ENCODE measurements at regions not wholly inside any gene's neighbourhood (a gene's known extent, or its start where the extent isn't known, plus 50 kb on each side); places are given as distances from the start of the nearest gene placed in this dataset.

DNA sequence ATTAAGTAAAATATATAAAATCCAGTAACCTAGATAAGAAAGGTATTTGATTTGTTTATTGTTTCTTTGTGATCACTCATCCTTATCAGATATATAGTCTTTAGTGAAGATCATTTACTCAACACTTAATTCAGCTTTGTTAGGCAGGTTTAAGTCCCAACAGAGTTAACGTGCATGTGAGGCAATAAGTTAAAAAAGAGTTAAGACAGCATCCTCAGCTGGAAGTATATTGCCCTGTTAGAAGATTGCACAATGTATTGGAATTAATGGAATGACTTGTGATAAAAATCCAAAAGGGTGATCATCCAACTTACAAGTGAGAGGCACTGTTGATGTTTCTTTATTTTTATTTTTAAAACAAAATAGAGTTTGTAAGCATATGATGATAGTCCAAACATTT, 1162.1 kb downstream of the RAPGEF2 start:
- TF ChIP-seq, protein P1, sequence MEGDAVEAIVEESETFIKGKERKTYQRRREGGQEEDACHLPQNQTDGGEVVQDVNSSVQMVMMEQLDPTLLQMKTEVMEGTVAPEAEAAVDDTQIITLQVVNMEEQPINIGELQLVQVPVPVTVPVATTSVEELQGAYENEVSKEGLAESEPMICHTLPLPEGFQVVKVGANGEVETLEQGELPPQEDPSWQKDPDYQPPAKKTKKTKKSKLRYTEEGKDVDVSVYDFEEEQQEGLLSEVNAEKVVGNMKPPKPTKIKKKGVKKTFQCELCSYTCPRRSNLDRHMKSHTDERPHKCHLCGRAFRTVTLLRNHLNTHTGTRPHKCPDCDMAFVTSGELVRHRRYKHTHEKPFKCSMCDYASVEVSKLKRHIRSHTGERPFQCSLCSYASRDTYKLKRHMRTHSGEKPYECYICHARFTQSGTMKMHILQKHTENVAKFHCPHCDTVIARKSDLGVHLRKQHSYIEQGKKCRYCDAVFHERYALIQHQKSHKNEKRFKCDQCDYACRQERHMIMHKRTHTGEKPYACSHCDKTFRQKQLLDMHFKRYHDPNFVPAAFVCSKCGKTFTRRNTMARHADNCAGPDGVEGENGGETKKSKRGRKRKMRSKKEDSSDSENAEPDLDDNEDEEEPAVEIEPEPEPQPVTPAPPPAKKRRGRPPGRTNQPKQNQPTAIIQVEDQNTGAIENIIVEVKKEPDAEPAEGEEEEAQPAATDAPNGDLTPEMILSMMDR (IDR thresholded peaks at IDR 0.05) = no peak
- no peak for TF ChIP-seq POLR2A (IDR thresholded peaks at IDR 0.05)

Measured in lower leg skin (tissue), 3 donors.